Pancreas (tissue), 10 donors: ENCODE measurements at regions not wholly inside any gene's neighbourhood (a gene's known extent, or its start where the extent isn't known, plus 50 kb on each side); places are given as distances from the start of the nearest gene placed in this dataset.
A peak's percentile ranks its signal among the peaks of the same experiment; 100 is the strongest.
"Not testable (repeated sequence)": the region's sequence is repeated elsewhere in the genome, so short reads cannot be mapped to it uniquely, and the experiment has no call there.

ENCODE experiments used
- ATAC-seq, 4 donors: fragments of 200-7000 bp; cut with Tn5 transposase; one replicate each; pipeline versions ENCODE4 v1.8.0 to v1.9.1; 2020; ENCODE audit warnings: mild to moderate bottlenecking in 4 of 4, moderate library complexity in 4 of 4
- DNase-seq, 6 donors: peaks; one replicate each; pipeline ENCODE4 v3.0.0-alpha.2; 2020
- FAIRE-seq: peaks from 2 replicates; lab custom pipeline; 2012; peaks lifted over from hg19 to GRCh38; lab: Jason Lieb, UNC
- H3K27ac ChIP-seq, 4 donors: fragments of 200-600 bp; sonication (generic); 1 replicate in 3 of 4; 2 replicates in 1 of 4; pipeline versions ENCODE4 v1.5.0 to v1.8.0; 2020
- H3K27me3 ChIP-seq, 4 donors: fragments of 200-600 bp; one replicate each; pipeline ENCODE4 v1.8.0; 2021
- H3K36me3 ChIP-seq, 3 donors: fragments of 200-600 bp; sonication (generic) in 1 of 3; one replicate each; pipeline versions ENCODE4 v1.5.0 to v1.8.0; 2020 to 2021
- H3K4me1 ChIP-seq, 3 donors: fragments of 200-600 bp; one replicate each; pipeline ENCODE4 v1.8.0; 2021
- H3K4me3 ChIP-seq, 4 donors: fragments of 200-600 bp; sonication (generic) in 2 of 4; one replicate each; pipeline versions ENCODE4 v1.5.0 to v1.8.0; 2020 to 2021
- H3K9me3 ChIP-seq, 4 donors: fragments of 200-600 bp; one replicate each; pipeline ENCODE4 v1.8.0; 2021
- CTCF ChIP-seq, 4 donors: fragments of 200-600 bp; sonication (generic) in 3 of 4; IDR thresholded peaks; one replicate each; pipeline versions ENCODE4 v1.5.0 to v1.8.0; 2021; ENCODE audit warnings: antibody characterized with exemption in 4 of 4
- WGBS, 2 donors: extraction: QIAGEN DNeasy Blood & Tissue Kit; methylation state at CpG; one replicate each; pipeline ENCODE4 v1.1.7; 2013; 5-methylcytosine and 5-hydroxymethylcytosine counted together
- intact Hi-C, 3 donors: fragments of 100-400 bp; cut with DNase I; formaldehyde crosslinking; loops; one replicate each; pipeline versions ENCODE4 v1.11.1 to v1.14.2; 2022
- donor health status: healthy with polysubstance abuse.
- donor health status: DM: no; HTN: no; CAD: no; lungs with moderate emphysema.
- donor health status: DM: no; HTN: no; CAD: no.
- donor health status: control.
- donor health status: control.
- donor health status: Bipolar disorder and iron deficiency.
- donor health status: DM: yes; HTN: yes; CAD: no.
- donor health status: DM: no; HTN: no; CAD: no.
- donor health status: DM: no; HTN: no; CAD: no.
- donor health status: DM: yes; HTN: yes; CAD: no.

DNA sequence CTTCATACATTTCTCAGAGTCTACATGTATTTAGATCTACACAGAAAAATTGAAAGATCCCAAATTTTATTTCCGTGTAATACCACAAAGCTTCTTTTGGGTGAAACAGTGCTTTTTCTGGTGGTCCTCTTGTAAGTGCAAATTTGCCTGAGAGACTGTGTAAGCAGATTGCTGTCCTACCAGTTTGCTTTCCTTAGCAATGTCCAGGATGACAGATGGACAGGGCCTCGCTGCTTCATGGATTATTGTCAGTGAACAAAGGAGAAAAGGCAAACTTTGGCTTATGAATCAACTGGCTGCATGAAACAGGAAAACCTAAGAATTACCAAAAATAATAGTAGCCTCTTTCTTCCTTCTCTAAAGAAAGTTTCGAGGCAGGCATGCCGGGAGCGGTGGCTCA is 82.6 kb upstream of the UBE2E1 start:
- Histone ChIP-seq H3K36me3 (no peaks in the 10 kb centered on the region), H3K27me3 (no peaks in the 10 kb centered on the region), H3K4me3 (no peak overlapping the region), H3K27ac (no peak overlapping the region), H3K9me3 (no peaks in the 10 kb centered on the region), H3K4me1 (no peaks in the 10 kb centered on the region)
- no peak for ATAC-seq
- 94% methylated on average over 5 of the region's 5 CpGs for WGBS, 2 donors
- intact Hi-C loops = no loop called here
- no peak for TF ChIP-seq CTCF (IDR thresholded peaks at IDR 0.05)
- FAIRE-seq = no peak
- no peak for DNase-seq

DNA sequence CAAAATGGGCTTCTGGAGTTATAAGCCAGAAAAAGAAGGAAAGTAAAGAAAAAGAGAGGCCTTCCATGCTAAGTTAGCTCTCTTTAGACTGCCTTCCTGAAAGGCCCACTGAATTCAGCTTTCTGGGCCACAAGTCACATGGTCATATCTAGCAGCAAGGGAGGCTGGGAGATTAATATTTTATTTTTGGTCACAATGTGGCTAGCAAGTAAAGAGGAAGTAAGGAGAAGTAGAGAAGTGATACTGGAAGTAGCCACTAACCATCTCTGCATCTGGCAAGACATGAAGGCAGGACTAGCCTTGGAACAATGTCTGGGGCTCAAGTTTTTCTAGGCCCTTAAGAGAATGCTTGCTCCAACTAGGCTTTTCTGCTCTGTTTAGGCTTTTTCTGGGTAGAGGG is 81.8 kb upstream of the UBE2E1 start:
- peak in 2 of 4 donors; percentile 32 to 39 for ATAC-seq

GRCh38 chr3:23726811-23727548 is 78.8 kb upstream of the UBE2E1 start:
- no peak for FAIRE-seq
- no peak for TF ChIP-seq CTCF (IDR thresholded peaks at IDR 0.05)
- ATAC-seq = no peak
- H3K4me3 ChIP-seq = no peak overlapping the region
- no peaks in the 10 kb centered on the region for H3K36me3 ChIP-seq
- no peak overlapping the region for H3K27ac ChIP-seq
- no peak for DNase-seq
- no peaks in the 10 kb centered on the region for H3K4me1 ChIP-seq
- intact Hi-C loops = no loop called here
- H3K27me3 ChIP-seq = no peaks in the 10 kb centered on the region
- H3K9me3 ChIP-seq = no peaks in the 10 kb centered on the region
- WGBS, 2 donors = 89 to 92% methylated on average over 5 of the region's 5 CpGs

More for the DNA sequence above, 81.8 kb upstream of the UBE2E1 start:
- H3K4me1 ChIP-seq = no peaks in the 10 kb centered on the region
- H3K27me3 ChIP-seq = no peaks in the 10 kb centered on the region
- H3K36me3 ChIP-seq = no peaks in the 10 kb centered on the region
- FAIRE-seq = no peak
- intact Hi-C loops = no loop called here
- H3K4me3 ChIP-seq = no peak overlapping the region
- H3K27ac ChIP-seq = no peak overlapping the region
- H3K9me3 ChIP-seq = no peaks in the 10 kb centered on the region
- DNase-seq = no peak
- no peak for TF ChIP-seq CTCF (IDR thresholded peaks at IDR 0.05)

GRCh38 chr3:23728601-23729117 is 77.1 kb upstream of the UBE2E1 start:
- Histone ChIP-seq H3K9me3 (no peaks in the 10 kb centered on the region), H3K27ac (no peak overlapping the region), H3K4me1 (no peaks in the 10 kb centered on the region), H3K27me3 (no peaks in the 10 kb centered on the region), H3K36me3 (no peaks in the 10 kb centered on the region), H3K4me3 (no peak overlapping the region)
- no peak for DNase-seq
- ATAC-seq = no peak
- 85 to 88% methylated on average over 4 of the region's 4 CpGs for WGBS, 2 donors
- no peak for FAIRE-seq
- intact Hi-C loops = no loop called here
- TF ChIP-seq CTCF (IDR thresholded peaks at IDR 0.05) = no peak

- 90 to 92% methylated on average over 6 of the region's 6 CpGs for WGBS, 2 donors
- FAIRE-seq, H3K27me3 ChIP-seq, H3K36me3 ChIP-seq, DNase-seq, ATAC-seq, H3K4me3 ChIP-seq, H3K9me3 ChIP-seq, H3K27ac ChIP-seq, intact Hi-C loops, H3K4me1 ChIP-seq: not testable (repeated sequence)
Observed at GRCh38 chr3:23729362-23729761, 76.4 kb upstream of the UBE2E1 start.
